Right cardiac atrium (tissue), 5 donors: ENCODE measurements at regions not wholly inside any gene's neighbourhood (a gene's known extent, or its start where the extent isn't known, plus 50 kb on each side); places are given as distances from the start of the nearest gene placed in this dataset.

Experiments
- ATAC-seq, 2 donors: fragments of 200-7000 bp; cut with Tn5 transposase; one replicate each; pipeline versions ENCODE4 v1.8.0 to v1.9.1; 2020; ENCODE audit warnings: moderate library complexity in 2 of 2, mild to moderate bottlenecking in 1 of 2
- DNase-seq, 3 donors: peaks; one replicate each; pipeline ENCODE4 v3.0.0-alpha.2; 2020
- H3K27ac ChIP-seq: one replicate; pipeline ENCODE4 v1.5.1; 2013; ENCODE audit warnings: mild to moderate bottlenecking, low read length, control low read depth, moderate library complexity
- H3K27me3 ChIP-seq: one replicate; pipeline ENCODE4 v1.6.1; 2013; ENCODE audit not compliant: control insufficient read depth, insufficient read depth
- H3K4me1 ChIP-seq: one replicate; pipeline ENCODE4 v1.6.1; 2013; ENCODE audit warnings: low read length; ENCODE audit not compliant: control insufficient read depth, insufficient read depth
- H3K4me3 ChIP-seq: one replicate; pipeline ENCODE4 v1.5.1; 2013; ENCODE audit warnings: low read length, control low read depth
- H3K9me3 ChIP-seq: one replicate; pipeline ENCODE4 v1.6.1; 2013; ENCODE audit warnings: low read length; ENCODE audit not compliant: control insufficient read depth
- WGBS: extraction: QIAGEN DNeasy Blood & Tissue Kit; methylation state at CpG from one replicate; pipeline ENCODE4 v1.1.7; 2013; 5-methylcytosine and 5-hydroxymethylcytosine counted together
- intact Hi-C, 4 donors: fragments of 100-400 bp; cut with DNase I; formaldehyde crosslinking; loops; one replicate each; pipeline versions ENCODE4 v1.11.0 to v1.14.0; 2022 to 2023
- donor health status: healthy with polysubstance abuse.
- donor health status: DM: no; HTN: yes; CAD: no.
- donor health status: DM: no; HTN: no; CAD: no.
- donor health status: DM: no; HTN: yes; CAD: no; lungs with severe emphysema.
- donor health status: DM: yes; HTN: yes; CAD: no.

- H3K9me3 ChIP-seq: no peaks in the 10 kb centered on the region
- H3K4me1 ChIP-seq: no peaks in the 10 kb centered on the region
- intact Hi-C loops: no loop called here
- H3K27me3 ChIP-seq: no peaks in the 10 kb centered on the region
- no peak for DNase-seq
- H3K27ac ChIP-seq: no peak overlapping the region
- ATAC-seq: no peak
- no peak overlapping the region for H3K4me3 ChIP-seq
Observed at GRCh38 chr10:64977915-64978314, 1456.7 kb downstream of the REEP3 start.

GRCh38 chr10:64996886-64997285, 1475.7 kb downstream of the REEP3 start:
- no peak for DNase-seq
- intact Hi-C loops: no loop called here
- Histone ChIP-seq H3K4me1 (no peaks in the 10 kb centered on the region), H3K27ac (no peak overlapping the region), H3K27me3 (no peaks in the 10 kb centered on the region), H3K9me3 (no peaks in the 10 kb centered on the region), H3K4me3 (no peak overlapping the region)
- 92% methylated on average over 3 of the region's 3 CpGs for WGBS
- no peak for ATAC-seq

- DNase-seq: no peak
- intact Hi-C loops: no loop called here
Observed at GRCh38 chr10:65010845-65011244, 1489.6 kb downstream of the REEP3 start.

GRCh38 chr10:65017523-65017922, 1496.3 kb downstream of the REEP3 start:
- no peak overlapping the region for H3K4me3 ChIP-seq
- WGBS: 90% methylated on average over 7 of the region's 7 CpGs
- no peak for ATAC-seq
- no peak for DNase-seq
- no peaks in the 10 kb centered on the region for H3K27me3 ChIP-seq
- no peaks in the 10 kb centered on the region for H3K4me1 ChIP-seq
- H3K27ac ChIP-seq: no peak overlapping the region
- H3K9me3 ChIP-seq: no peaks in the 10 kb centered on the region
- intact Hi-C loops: no loop called here

More at GRCh38 chr10:65010845-65011244, 1489.6 kb downstream of the REEP3 start:
- Histone ChIP-seq H3K27me3 (no peaks in the 10 kb centered on the region), H3K27ac (no peak overlapping the region), H3K4me1 (no peaks in the 10 kb centered on the region), H3K4me3 (no peak overlapping the region), H3K9me3 (no peaks in the 10 kb centered on the region)
- no peak for ATAC-seq
- 52% methylated on average over 1 of the region's 1 CpG for WGBS

GRCh38 chr10:65024886-65025285, 1503.7 kb downstream of the REEP3 start:
- no peak for ATAC-seq
- intact Hi-C loops: no loop called here
- Histone ChIP-seq H3K4me1 (no peaks in the 10 kb centered on the region), H3K9me3 (no peaks in the 10 kb centered on the region), H3K27ac (no peak overlapping the region), H3K27me3 (no peaks in the 10 kb centered on the region), H3K4me3 (no peak overlapping the region)
- no peak for DNase-seq

- Histone ChIP-seq H3K27me3 (no peaks in the 10 kb centered on the region), H3K4me1 (no peaks in the 10 kb centered on the region), H3K4me3 (no peak overlapping the region), H3K9me3 (no peaks in the 10 kb centered on the region), H3K27ac (no peak overlapping the region)
- intact Hi-C loops: no loop called here
- ATAC-seq (no peak), DNase-seq (no peak)
Observed at GRCh38 chr10:65030263-65030662, 1509.1 kb downstream of the REEP3 start.

- H3K27me3 ChIP-seq: no peaks in the 10 kb centered on the region
- no peak for ATAC-seq
- WGBS: 53% methylated on average over 4 of the region's 4 CpGs
- intact Hi-C loops: no loop called here
- peaks cover 2% of the 10 kb centered on the region for H3K9me3 ChIP-seq
- H3K27ac ChIP-seq: no peak overlapping the region
- H3K4me3 ChIP-seq: no peak overlapping the region
- H3K4me1 ChIP-seq: no peaks in the 10 kb centered on the region
- no peak for DNase-seq
Observed at GRCh38 chr10:65032867-65033769, 1511.9 kb downstream of the REEP3 start.

GRCh38 chr10:65033957-65034356, 1512.8 kb downstream of the REEP3 start:
- intact Hi-C loops: no loop called here
- 73% methylated on average over 4 of the region's 4 CpGs for WGBS
- no peak for DNase-seq
- H3K4me3 ChIP-seq: no peak overlapping the region
- peaks cover 2% of the 10 kb centered on the region for H3K9me3 ChIP-seq
- no peaks in the 10 kb centered on the region for H3K27me3 ChIP-seq
- ATAC-seq: no peak
- H3K4me1 ChIP-seq: no peaks in the 10 kb centered on the region
- no peak overlapping the region for H3K27ac ChIP-seq

GRCh38 chr10:65040796-65041195, 1519.6 kb downstream of the REEP3 start:
- intact Hi-C loops: no loop called here
- DNase-seq: no peak
- Histone ChIP-seq H3K4me3 (no peak overlapping the region), H3K4me1 (no peaks in the 10 kb centered on the region), H3K27ac (no peak overlapping the region), H3K9me3 (peaks cover 2% of the 10 kb centered on the region), H3K27me3 (no peaks in the 10 kb centered on the region)
- no peak for ATAC-seq

GRCh38 chr10:65041307-65041706, 1520.1 kb downstream of the REEP3 start:
- Histone ChIP-seq H3K27ac (no peak overlapping the region), H3K27me3 (no peaks in the 10 kb centered on the region), H3K4me3 (no peak overlapping the region), H3K9me3 (peaks cover 2% of the 10 kb centered on the region), H3K4me1 (no peaks in the 10 kb centered on the region)
- no peak for DNase-seq
- 79% methylated on average over 1 of the region's 1 CpG for WGBS
- intact Hi-C loops: no loop called here
- ATAC-seq: no peak

- intact Hi-C loops: no loop called here
- H3K9me3 ChIP-seq: peaks cover 2% of the 10 kb centered on the region
Observed at GRCh38 chr10:65042496-65042895, 1521.3 kb downstream of the REEP3 start.

GRCh38 chr10:65046831-65047230, 1525.6 kb downstream of the REEP3 start:
- WGBS: 55% methylated on average over 1 of the region's 1 CpG
- Histone ChIP-seq H3K27ac (no peak overlapping the region), H3K9me3 (no peaks in the 10 kb centered on the region), H3K4me3 (no peak overlapping the region), H3K27me3 (no peaks in the 10 kb centered on the region), H3K4me1 (no peaks in the 10 kb centered on the region)
- no peak for ATAC-seq
- intact Hi-C loops: no loop called here
- no peak for DNase-seq

More at GRCh38 chr10:65042496-65042895, 1521.3 kb downstream of the REEP3 start:
- no peak for ATAC-seq
- no peak for DNase-seq
- Histone ChIP-seq H3K4me3 (no peak overlapping the region), H3K27me3 (no peaks in the 10 kb centered on the region), H3K27ac (no peak overlapping the region), H3K4me1 (no peaks in the 10 kb centered on the region)
